GM18502 (cell line): ENCODE measurements at regions not wholly inside any gene's neighbourhood (a gene's known extent, or its start where the extent isn't known, plus 50 kb on each side); places are given as distances from the start of the nearest gene placed in this dataset.
A peak's percentile ranks its signal among the peaks of the same experiment; 100 is the strongest.

Source experiments
- ATAC-seq: cut with Tn5 transposase; IDR thresholded peaks from one replicate; pipeline ENCODE4 v1.9.1; 2021; ENCODE audit warnings: mild to moderate bottlenecking; ENCODE audit not compliant: unreplicated experiment, poor library complexity

GRCh38 chr9:84570482-84571154, 98.9 kb upstream of the NTRK2 start:
- ATAC-seq, result no peak

- no peak for ATAC-seq
Observed at GRCh38 chr9:84573083-84573482, 96.4 kb upstream of the NTRK2 start.

- no peak for ATAC-seq
Observed at GRCh38 chr9:84575705-84576104, 93.8 kb upstream of the NTRK2 start.

- ATAC-seq, result no peak
Observed at GRCh38 chr9:84583866-84584265, 85.7 kb upstream of the NTRK2 start.

GRCh38 chr9:84586662-84587061, 82.9 kb upstream of the NTRK2 start:
- no peak for ATAC-seq

GRCh38 chr9:84587153-84587552, 82.4 kb upstream of the NTRK2 start:
- ATAC-seq, result no peak

- no peak for ATAC-seq
Observed at GRCh38 chr9:84589542-84589941, 80.0 kb upstream of the NTRK2 start.

- no peak for ATAC-seq
Observed at GRCh38 chr9:84590706-84591105, 78.8 kb upstream of the NTRK2 start.

- no peak for ATAC-seq
Observed at GRCh38 chr9:84592918-84593317, 76.6 kb upstream of the NTRK2 start.

GRCh38 chr9:84593352-84593751, 76.2 kb upstream of the NTRK2 start:
- no peak for ATAC-seq

- ATAC-seq, result peak; percentile 98
Observed at GRCh38 chr9:84597131-84597530, 72.4 kb upstream of the NTRK2 start.

GRCh38 chr9:84598921-84599636, 70.5 kb upstream of the NTRK2 start:
- no peak for ATAC-seq

GRCh38 chr9:84600739-84601138, 68.8 kb upstream of the NTRK2 start:
- ATAC-seq, result no peak

- no peak for ATAC-seq
Observed at GRCh38 chr9:84604223-84604622, 65.3 kb upstream of the NTRK2 start.

- no peak for ATAC-seq
Observed at GRCh38 chr9:84609779-84610178, 59.8 kb upstream of the NTRK2 start.

- ATAC-seq, result no peak
Observed at GRCh38 chr9:84613431-84613830, 56.1 kb upstream of the NTRK2 start.

- no peak for ATAC-seq
Observed at GRCh38 chr9:84615544-84615943, 54.0 kb upstream of the NTRK2 start.

- ATAC-seq, result no peak
Observed at GRCh38 chr9:84617411-84618029, 52.0 kb upstream of the NTRK2 start.
